Hippocampal formation (tissue), 2 donors: ENCODE measurements at regions not wholly inside any gene's neighbourhood (a gene's known extent, or its start where the extent isn't known, plus 50 kb on each side); places are given as distances from the start of the nearest gene placed in this dataset.
"Not testable (repeated sequence)": the region's sequence is repeated elsewhere in the genome, so short reads cannot be mapped to it uniquely, and the experiment has no call there.

Experiments
- DNase-seq, 2 donors: peaks; one replicate each; lab custom pipeline; 2025; lab: John Stamatoyannopoulos, UW

DNA sequence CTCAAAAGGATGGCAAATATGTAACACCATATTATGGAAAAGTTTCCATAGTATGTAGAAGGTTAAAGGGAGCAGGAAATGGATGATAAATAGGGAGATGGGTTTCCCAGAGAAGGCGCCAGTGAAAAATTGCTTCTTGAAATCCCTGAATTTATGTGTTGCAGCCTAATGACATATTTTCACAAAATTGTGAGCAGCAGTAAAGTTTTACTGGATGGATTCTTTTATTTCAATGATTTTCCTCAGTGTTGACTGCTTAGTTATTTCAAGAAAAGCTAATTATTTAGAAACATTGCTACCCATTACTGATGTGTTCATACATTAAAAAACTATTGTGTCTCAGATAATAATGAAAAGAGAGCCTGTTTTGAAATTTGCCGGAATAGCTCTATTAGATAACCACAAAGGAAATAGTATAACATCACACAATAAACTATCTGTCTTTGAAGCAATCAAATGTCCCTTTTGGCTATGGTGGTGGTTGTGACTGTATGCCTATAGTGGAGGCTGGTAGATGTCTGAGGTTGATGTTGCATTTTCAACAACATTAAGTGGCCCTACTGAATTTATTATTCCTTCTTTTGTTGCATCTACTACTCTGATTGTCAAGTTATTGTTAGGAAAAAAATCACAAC is 169.9 kb upstream of the HAND2 start:
- no peak for DNase-seq

DNA sequence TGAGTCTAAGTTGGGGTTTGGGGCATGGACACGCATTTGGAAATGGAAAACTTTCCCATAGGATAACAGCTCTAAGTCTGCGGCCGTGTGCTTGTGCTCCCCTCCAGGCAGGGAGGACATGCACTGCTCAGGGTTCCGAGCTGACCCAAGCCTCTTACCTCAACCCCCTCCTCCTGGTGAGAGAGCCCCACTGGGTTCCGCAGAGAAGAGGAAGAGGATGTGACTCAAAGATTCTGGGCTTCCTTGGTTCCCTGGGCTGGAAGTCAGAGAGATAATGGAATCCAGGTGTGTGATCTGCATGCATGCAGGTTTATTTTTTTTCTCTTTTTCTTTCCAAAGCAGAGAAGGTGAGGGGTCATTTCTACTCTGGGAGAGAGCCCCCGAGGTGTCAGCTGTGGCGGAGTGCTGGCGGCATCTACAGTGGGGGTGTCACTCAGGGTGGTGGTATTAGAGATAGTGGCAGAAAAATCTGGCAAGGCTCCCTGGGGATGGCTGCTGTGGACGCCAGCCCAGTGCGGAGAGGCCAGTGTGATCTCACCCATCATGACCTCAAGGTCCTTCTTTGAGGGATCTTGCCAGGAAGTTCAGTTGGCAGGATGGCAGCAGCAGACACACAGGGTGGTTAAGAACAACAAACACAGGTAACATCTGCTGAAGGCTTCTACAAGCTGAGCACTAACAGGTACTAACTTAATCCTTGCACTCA is 168.7 kb upstream of the HAND2 start:
- DNase-seq = no peak

DNA sequence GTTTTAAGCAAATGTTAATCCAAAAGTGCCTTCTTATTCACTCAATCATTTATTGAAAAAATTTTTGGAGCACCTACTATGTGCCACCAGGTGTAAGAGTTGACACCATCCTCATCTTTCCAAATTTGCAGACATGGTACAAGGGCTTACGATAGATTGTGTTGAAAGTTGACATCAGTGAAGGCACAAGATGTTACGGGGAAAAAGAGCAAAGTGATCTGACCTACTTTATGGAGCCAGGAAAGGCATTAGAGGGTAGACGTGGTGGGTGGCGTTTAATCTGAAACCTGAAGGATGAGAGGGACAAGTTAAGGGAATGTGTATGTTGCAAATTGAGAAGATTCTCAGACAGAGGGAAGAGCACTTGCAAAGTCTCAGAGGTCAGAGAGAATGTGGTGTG is 167.8 kb upstream of the HAND2 start:
- no peak for DNase-seq

DNA sequence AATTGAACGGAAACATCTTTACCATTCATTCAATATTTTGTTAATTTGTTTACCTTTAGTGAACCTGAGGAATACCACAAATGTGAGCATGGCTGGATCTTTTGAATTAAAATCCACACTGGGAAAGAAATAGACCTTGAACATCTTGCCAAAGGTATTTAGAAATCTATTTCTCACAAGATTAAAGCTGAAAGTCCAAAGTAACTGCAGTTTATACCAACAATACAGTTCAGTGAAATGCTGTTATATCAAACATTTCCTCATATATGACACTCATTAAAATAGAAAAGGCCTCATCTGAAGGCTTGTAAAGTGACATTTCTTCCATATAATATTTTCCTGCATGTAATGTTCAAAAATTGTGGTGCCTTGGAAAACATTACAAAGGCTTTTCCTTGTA is 166.5 kb upstream of the HAND2 start:
- no peak for DNase-seq

DNA sequence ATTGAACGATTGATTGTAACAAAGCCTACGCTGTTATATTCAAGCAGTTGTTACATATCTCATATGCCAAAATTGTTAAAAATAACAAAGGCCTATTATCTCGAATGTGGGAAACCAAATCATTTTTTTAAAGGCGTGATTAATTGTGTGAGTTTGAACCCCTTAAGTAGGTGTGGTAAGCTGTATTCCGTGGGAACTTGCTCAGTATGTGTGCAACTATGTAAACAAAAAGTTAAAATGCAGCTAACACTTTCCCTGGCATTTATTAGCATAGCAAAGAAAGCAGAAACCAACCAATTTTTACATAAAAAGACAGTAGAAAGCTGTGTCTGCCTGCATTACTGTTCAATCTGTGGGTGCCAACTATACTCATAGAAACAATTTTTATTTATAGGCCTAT is 166.0 kb upstream of the HAND2 start:
- DNase-seq = no peak

DNA sequence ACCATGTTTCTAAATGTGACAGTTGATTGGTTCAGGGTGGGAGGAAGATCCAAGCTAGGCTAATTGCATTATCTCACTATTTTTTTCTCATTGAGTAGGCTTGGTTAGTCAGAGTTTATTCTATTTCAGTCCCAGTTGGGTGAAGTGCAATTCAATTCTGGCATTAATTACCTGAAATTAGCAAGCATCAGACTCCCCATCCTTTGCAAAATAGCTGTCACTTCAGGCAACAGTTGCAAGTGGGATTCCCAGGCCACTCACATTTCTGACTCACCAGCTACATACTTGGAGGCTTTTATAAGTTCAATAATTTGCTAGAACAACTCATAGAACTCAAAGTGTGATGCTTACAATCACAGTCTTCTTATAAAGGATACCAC is 155.8 kb upstream of the HAND2 start:
- no peak for DNase-seq

DNA sequence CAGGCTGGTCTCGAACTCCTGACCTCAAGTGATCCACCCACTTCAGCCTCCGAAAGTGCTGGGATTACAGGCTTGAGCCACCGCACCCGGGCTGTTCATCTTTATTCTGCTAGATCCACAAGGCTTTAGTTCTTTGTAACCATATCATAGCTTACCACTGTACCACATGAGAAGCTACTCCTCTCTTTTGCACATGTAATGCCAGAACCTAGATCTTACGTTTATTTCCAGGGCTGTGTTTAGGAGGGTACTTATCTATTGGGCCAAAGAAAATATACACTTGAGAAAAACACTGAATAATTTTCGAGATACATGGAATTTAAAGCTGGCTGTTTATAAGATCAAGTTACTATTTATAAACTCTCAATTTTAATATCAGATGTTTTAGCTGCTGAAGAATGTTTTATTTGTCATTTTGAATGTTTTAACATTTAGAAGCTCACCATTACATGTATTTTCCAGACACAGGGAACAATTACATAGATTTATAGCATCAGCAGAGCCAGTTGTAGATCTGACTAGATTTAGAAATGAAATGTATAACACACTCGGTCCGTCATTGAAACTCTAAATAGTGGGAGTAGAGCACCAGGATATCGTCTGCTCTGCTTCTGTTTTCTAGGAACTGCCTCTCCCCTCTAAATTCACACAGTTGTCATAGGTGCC is 155.3 kb upstream of the HAND2 start:
- no peak for DNase-seq

DNA sequence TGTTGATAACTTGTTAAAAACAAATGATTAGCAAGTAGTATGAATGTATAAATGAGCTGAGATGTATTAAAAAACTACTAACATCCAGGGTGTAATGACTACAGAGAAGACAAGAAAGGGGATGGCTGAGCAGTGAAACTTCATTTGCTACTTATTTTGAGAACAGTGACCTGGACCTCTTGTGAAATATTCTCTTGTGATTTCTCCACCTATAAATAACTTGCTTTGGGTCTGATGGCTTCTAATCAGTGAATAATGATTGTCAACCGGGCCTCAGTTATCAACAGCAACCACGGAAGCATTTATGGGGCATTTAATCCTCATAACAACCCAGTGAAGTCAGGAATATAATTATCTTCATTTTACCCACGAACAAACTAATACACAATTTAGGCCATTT is 154.2 kb upstream of the HAND2 start:
- DNase-seq = no peak

DNA sequence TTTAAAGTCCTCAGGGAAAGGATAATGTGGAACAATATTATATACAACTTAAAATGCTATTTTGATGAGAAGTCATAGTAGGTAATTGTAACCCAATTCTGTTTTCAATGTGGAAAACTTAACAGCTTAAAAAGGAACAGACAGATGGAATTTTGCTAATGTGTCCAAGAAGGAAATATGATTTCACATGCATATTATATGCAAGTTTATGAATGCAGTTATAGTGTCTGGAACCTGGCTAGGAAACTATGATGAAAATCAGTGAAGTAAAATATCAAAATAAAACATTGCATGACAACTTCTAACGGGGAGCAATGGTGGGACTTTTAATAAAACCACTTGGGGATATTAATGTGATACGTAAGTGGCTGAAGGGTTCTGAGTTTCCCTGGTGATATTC is 152.6 kb upstream of the HAND2 start:
- no peak for DNase-seq

DNA sequence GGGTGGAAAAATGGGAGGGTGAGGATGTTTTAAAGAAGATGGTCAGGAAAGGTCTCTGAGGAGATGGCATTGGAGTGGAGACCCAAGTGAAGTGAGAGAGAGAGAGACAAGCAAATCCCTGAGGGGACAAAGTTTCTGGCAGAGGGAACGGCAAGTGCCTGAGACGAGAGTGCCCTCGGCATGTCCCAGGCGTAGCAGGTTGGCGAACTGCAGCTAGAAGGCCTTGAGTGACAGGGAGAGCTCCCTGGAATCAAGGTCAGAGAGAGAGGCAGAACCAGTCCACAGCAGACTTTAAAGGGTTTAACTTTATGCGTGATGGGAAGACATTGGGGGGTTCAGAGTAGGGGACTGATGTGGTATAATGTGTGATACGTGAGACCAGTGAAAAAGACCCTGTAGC is 150.2 kb upstream of the HAND2 start:
- no peak for DNase-seq

DNA sequence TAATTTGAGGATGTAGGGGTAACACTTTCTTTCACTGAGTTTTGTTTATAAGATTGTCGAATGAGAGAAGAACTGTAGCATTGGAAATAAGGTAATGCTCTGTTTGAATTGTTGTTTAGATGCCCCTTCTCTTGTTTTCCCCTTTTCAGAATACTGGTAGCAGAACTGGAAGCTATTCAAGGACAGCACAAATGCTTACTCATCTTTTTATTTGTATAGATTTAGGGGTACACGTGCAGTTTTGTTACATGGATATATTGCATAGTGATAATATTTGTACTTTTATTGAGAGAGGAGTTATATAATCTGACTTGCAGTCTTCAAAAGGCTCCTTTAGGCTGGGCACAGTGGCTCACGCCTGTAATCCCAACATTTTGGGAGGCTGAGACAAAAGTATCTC is 145.4 kb upstream of the HAND2 start:
- DNase-seq = no peak

DNA sequence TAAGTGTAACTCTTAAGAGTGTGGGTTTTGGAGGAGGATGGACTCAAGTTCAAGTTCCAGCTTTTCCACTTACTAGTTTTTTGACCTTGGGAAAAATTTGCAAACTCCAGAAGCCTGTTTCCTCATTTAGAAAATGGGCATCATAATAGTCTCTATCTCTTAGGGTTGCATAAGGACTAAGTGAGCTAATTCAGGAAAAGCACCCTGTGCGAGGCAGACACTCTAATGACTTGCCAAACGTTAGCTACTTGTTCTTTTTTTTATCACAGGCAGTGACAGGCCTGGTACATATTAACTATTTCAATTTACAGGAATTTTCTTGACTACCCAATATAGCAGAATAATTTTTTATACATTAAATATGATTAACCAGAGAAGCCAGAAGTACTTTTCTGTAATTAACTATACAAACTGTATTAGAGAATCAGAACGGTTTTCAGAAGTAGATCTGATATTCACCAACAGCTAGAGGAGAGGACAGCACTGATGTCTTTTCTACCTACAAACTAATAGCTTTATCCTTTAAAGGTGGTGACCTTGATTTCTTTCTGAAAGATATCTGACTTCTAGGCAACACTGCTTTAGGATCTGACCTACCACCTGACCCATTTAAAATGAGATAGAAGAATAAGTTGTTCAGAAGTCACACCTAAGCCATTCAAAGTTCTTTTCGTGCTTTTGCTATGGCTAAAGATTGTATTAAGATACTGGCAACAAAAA is 139.6 kb upstream of the HAND2 start:
- DNase-seq = no peak

DNA sequence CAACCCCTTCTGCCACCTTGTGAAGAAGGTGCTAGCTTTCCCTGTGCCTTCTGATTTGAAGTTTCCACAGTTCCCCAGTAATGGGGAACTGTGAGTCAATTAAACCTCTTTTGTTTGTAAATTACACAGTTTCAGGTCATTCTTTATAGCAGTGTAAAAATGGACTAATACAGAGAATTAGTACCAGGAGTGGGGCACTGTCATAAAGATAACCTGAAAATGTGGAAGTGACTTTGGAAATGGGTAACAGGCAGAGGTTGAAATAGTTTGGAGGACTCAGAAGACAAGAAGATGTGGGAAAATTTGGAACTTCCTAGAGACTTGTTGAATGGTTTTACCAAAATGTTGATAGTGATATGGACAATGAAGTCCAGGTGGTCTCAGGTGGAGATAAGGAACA is 131.0 kb upstream of the HAND2 start:
- no peak for DNase-seq

DNA sequence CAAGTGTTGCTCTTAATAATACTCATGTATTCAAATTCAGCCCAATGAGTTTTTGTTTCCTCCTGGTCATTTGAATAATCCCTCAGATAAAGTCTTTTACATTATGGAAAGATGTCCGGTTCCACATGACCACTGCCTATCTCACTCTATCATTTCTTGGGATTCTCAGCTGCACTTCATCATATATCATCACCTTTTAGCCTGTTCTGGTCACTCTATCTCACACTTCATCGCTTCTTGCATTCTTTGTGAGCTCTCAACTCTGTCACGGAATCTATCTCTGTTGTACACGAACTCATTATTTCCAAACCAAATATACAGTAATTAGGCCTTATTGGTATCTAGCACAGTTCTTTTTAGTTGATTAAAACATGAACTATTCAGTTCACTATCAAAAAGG is 126.9 kb upstream of the HAND2 start:
- DNase-seq = no peak

DNA sequence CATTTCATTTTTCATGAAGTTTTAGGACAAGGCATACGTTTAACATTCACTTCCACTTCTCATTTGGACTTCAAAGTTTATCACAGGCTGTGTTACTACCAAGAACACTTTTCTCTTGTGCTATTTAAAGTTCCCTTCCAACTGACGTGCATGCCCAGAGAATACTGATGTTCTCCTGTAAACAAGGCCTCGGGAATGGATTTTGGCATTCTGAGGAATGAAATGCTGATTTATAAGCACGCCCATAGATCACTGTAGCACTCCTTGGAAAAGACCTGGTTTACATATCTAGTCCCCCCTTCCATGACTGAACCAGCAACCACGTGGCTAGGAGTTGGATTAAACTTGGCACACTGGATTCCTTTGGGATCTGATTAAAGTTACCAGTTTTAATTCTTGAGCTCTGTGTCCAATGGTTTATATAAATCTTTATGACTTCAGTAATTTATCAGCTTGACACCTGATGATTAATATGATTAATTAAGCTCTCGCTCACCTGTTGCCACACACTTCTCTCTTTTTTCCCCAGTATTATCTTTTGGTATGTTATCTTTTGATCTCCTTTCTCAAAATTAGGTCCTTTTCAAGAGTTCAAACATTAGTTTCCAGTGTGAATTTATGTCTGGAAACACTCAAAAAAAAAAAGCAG is 122.4 kb upstream of the HAND2 start:
- no peak for DNase-seq

DNA sequence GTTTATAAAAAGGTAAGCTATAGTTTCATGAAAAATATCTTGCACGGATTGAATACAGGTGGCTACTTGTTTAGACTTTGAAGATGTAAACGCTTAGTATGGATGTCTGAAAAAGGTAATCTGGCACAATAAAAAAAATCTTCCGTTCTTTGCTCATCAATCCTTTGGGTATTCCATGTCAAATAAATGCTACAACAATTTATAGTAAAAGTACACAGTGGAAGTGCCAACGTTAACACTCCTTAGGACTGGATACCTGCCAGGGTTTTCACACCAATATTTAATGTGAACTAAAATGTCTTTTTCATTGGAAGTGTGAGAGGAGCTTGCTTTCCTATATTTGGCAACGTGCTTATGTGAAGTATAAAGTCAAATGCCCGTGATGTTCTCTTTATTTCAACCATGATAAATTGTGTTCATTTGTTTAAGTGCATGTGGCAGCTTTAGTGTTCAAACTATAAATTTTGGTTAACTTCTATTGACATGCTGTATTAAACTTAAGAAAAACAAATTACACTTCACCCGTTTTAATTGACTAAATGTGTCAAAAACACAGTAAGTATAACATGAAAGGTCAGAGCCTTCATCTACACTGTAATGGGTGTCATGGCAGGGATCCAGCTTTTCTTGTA is 121.7 kb upstream of the HAND2 start:
- DNase-seq = no peak

DNA sequence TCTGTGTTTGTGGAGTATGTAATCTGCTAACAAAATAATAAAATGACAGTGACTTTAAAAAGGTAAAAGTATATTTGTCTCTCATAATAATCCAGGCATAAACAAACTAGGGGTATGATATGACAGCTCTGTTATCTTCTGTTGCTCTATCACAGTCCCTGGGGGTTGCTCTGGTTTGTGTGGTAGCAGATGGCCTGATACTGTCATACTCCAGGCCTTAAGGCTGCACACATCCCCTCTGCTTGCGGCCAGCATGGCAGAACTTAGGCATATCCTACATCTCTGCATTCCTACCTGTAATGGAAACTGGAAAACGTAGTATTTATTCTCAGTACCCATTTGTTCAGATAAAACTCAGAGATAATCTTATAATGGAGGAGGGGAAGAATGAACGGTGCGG is 117.9 kb upstream of the HAND2 start:
- no peak for DNase-seq

DNA sequence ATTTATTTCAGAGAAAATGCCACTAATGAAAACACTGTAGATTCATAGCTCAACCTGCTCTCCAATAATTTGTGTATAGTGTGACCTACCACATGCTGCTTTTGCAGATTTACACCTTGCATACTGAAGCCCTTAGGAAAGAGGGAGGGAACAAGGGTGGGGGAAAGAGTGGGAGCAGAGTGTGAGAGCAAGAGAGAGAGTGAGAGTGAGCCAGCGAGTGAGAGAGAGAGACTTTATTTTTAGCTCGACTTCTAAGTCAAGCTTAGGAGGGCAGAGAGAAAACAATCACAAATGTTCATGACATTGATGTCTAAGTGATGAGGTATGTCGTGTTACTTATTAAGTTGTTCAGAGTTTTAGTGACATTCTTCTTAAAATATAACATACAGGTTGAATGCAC is 112.5 kb upstream of the HAND2 start:
- DNase-seq = no peak

DNA sequence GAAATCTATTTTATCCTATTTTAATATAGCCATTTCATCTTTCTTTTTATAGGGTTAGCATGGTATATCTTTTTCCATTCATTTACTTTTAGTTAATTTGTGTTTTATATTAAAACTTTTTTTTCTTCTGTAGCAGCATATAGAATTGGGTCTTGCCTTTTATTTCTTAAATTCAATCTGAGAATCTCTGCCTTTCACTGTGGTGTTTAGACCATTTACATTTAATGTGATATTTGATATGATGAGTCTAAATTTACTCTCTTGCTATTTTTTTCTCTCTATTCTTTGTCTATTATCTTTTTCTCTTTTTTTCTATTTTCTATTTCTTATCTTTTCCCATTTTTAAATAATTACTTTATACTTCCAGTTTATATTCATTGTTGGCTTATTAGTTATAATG is 105.4 kb upstream of the HAND2 start:
- DNase-seq = no peak

DNA sequence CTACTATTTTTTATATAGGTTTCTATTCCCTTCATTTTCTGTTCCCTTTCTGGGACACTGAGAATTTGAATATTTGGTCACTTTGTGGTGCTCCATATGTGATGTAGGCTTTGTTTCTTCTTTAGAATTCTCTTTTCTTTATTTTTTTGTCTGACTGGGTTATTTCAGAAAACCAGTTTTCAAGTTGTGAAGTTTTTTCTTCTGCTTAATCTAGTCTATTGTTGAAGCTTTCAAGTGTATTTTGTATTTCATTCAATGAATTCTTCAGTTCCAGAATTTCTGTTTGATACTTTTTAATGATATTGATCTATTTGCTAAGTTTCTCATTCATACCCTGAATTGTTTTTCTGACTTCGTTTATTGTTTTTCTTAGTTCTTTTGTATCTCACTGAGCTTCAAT is 96.2 kb upstream of the HAND2 start:
- DNase-seq = no peak

DNA sequence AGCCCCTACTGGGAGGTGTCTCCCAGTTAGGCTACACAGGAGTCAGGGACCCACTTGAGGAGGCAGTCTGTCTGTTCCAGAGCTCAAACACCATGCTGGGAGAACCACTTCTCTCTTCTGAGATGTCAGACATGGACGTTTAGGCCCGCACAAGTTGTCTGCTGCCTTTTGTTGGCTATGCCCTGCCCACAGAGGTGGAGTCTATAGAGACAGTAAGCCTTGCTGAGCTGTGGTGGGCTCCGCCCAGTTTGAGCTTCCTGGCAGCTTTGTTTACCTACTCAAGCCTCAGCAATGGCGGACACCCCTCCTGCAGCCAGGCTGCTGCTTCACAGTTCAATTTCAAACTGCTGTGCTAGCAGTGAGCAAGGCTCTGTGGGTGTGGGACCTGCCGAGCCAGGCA is 88.6 kb upstream of the HAND2 start:
- not testable (repeated sequence) for DNase-seq

DNA sequence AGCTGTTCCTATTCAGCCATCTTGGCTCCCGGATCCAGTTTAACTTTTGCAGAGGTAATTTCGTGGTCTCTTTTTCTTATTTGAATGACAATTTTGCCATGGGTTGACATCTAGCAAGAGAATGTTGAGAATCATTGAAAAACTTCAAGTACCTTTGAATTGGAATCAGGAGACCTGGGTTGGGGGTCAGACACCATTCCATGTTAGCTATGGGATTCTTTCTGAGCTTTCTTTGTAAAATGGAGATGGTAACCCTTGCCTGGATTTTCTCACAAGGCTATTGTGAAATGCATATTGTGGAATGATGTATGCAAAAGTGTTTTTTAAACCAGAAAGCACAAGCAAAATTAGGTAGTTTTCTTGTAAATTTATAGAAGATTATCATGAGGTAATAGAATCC is 79.1 kb upstream of the HAND2 start:
- DNase-seq = no peak
